22Rv1 (cell line): ENCODE measurements at regions not wholly inside any gene's neighbourhood (a gene's known extent, or its start where the extent isn't known, plus 50 kb on each side); places are given as distances from the start of the nearest gene placed in this dataset.

Experiments used
- H3K27ac ChIP-seq: fragments of 450-650 bp; 2 replicates; pipeline ENCODE4 v1.5.1; 2017
- ZFX ChIP-seq: fragments of 450-650 bp; IDR thresholded peaks from 2 replicates; pipeline ENCODE4 v1.6.1; 2017; ENCODE audit warnings: antibody characterized with exemption, borderline replicate concordance
- TF ChIP-seq, protein P1 (sequence below): fragments of 450-650 bp; IDR thresholded peaks from 2 replicates; pipeline ENCODE4 v1.5.1; 2017; ENCODE audit warnings: mild to moderate bottlenecking

DNA sequence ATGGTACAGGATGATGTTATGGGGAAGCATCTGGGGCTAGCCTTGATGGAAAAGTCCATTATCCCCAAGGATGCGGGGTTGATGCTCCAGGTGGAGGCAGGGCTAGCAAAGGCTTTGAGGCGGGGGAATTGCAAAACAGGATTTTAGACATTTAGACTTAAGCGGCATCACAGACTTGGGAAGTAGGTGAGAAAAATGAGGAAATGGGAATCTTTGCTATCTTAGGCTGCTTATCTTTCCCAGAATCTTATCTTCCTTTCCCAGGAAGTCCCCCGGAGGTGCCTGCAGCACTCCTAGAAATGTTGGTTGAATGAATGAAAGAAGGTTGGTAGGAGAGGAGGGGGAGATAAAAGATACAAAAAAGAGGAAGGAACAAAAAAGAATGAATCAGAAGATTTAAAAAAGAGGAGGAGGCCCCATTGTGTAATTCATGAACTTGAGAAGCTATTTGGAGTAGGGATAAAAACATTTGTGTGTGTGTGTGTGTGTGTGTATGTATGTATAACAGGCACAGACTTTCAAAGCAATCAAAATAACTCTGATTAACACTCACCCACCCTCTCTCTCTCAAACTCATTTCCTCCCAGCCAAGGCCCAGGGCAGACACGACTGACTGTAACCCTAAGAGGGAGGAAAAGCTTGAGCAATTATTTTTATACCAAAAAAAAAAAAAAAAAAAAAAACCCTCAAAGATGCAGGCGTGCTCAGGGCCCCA lies 62.5 kb upstream of the TBX3 start:
- no peak overlapping the region for H3K27ac ChIP-seq
- TF ChIP-seq, protein P1, sequence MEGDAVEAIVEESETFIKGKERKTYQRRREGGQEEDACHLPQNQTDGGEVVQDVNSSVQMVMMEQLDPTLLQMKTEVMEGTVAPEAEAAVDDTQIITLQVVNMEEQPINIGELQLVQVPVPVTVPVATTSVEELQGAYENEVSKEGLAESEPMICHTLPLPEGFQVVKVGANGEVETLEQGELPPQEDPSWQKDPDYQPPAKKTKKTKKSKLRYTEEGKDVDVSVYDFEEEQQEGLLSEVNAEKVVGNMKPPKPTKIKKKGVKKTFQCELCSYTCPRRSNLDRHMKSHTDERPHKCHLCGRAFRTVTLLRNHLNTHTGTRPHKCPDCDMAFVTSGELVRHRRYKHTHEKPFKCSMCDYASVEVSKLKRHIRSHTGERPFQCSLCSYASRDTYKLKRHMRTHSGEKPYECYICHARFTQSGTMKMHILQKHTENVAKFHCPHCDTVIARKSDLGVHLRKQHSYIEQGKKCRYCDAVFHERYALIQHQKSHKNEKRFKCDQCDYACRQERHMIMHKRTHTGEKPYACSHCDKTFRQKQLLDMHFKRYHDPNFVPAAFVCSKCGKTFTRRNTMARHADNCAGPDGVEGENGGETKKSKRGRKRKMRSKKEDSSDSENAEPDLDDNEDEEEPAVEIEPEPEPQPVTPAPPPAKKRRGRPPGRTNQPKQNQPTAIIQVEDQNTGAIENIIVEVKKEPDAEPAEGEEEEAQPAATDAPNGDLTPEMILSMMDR, result no peak
- no peak for TF ChIP-seq ZFX

DNA sequence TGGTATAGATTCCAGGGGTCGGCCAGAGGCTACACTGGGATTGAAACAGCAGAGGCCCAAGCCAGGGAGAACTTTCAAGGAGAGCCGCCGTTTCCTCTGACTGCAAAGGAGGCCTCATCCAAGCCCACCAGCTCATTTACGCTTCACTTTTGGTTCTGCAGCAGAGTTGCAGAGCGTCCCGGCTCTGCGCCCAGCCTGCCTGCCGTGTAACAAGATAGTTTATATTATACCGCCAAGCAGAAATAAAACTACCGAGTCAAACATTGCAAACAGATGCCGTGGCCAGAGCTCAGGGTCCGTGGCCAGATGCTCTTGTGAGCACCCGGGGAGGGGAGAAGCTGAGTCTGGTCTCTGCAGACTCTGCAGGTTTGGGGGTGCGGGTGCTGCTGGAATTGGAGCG lies 60.7 kb upstream of the TBX3 start:
- no peak overlapping the region for H3K27ac ChIP-seq
- no peak for TF ChIP-seq ZFX
- TF ChIP-seq, protein P1, result no peak

DNA sequence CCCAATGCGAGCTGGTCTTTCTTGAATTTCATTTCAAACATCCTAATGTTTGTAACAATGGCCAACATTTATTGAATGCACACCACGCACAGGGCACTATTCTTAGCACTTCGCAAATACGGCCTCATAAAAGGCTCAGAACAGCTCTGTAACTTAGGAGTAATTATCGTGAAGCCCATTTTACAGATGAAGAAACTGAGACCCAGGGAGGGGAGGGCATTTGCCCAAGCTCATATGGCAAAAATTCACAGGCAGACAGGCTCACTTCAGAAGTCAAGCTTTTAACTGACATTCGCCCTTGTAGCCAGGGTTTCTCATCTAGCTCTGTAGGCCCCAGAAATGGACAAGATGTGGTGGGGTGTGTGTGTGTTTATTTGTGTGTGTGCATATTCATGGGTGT lies 60.3 kb upstream of the TBX3 start:
- no peak overlapping the region for H3K27ac ChIP-seq

DNA sequence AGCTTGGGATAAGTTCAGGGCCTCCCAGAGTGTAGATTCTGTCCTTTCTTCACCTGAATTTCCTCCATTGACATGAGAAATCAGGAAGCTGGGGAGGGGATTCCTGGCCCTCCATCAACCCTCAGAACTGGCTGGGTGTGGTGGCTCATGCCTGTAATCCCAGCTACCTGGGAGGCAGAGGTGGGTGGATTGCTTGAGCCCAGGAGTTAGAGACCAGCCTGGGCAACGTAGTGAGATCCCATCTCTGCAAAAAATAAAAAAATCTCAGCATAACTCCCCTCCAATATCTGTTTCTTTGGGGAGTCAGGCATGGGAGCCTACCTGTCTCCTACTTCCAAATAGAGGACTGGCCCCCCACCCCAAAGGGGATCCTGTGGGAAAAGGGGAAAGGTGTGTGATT lies 59.8 kb upstream of the TBX3 start:
- TF ChIP-seq ZFX, result no peak
- no peak overlapping the region for H3K27ac ChIP-seq

More for the DNA sequence above, 60.3 kb upstream of the TBX3 start:
- TF ChIP-seq, protein P1, result no peak
- TF ChIP-seq ZFX, result no peak

DNA sequence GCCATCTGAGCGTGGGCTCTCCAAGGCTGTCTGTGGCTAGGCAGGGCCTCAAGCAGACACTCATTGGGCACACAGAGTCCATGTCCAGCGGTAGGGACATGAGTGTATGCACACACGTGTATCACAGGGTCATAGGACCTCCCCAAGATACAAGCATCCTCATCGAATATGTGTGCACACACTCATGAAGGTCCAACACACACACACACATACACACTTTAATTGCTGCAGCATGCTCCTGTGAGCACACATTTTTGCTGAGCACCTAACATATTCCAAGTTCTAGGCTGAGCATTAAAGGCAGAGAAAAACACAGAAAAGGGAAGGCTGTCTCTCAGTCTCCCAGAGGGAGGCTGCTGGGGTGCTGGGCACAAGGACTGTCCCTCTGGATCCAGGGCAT lies 59.3 kb upstream of the TBX3 start:
- TF ChIP-seq, protein P1, result no peak
- TF ChIP-seq ZFX, result no peak
- no peak overlapping the region for H3K27ac ChIP-seq

DNA sequence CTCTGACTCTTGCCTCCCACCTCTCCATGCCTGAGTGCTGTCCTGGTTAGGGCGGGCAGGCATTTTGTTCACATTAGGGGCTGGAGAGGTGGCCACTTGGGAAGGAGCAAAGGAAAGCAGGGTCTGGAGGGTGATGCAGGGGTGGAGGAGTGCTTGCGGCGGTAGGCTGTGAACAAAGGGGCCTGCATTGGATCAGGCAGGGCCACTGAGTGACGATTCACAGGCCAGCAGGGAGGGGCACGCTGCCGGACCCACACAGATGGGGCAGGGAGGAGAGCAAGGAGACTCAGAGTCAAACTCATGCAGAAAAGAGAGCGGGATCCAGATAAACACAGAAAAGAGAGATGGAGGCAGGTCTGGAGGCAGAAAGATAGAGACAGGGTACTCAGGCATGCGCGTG lies 58.4 kb upstream of the TBX3 start:
- TF ChIP-seq ZFX, result no peak
- TF ChIP-seq, protein P1, result no peak
- H3K27ac ChIP-seq, result no peak overlapping the region

DNA sequence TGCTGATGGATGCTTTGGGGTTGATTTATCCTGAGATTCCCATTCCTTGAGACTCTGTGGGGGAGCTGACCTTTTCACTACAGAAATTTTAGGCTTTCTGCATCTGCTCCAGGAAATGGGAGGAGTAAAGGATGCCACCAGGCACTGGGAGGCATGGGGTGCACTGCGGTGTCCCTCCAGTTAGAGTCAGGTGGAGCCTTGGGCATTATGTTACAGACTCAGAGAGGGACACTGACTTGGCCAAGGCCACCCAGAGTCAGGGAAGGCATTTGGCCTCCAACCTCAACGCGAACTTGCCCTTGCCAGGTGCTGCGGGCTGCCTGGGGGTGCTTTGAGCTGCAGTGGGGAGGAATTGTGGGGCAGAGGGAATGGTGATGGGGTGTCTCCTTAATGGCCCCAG lies 58.0 kb upstream of the TBX3 start:
- TF ChIP-seq ZFX, result no peak
- no peak overlapping the region for H3K27ac ChIP-seq

DNA sequence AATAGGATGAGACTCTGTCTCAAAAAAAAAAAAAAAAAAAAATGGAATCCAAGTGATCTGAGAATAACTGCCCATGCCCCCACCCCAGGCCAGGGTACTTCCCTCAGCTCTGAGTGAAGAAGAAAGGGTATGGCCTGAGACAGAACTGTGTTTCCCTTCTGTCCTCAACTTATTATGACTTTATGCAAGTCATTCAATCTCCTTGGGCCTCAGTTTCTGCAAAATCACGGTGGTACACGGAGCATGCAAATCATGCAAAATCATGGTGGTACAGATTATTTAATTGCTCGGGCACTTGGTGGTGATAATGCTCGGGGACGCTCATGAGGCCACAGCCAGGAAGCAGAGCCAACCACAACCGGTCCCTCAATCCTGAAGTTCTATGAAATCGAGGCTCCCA lies 56.5 kb upstream of the TBX3 start:
- no peak for TF ChIP-seq ZFX
- TF ChIP-seq, protein P1, result no peak
- H3K27ac ChIP-seq, result no peak overlapping the region
